WTC11 (cell line): ENCODE measurements at regions not wholly inside any gene's neighbourhood (a gene's known extent, or its start where the extent isn't known, plus 50 kb on each side); places are given as distances from the start of the nearest gene placed in this dataset.

ENCODE experiments used
- ATAC-seq: fragments of 200-7000 bp; cut with Tn5 transposase; 2 replicates; pipeline ENCODE4 v1.10.0; 2021; ENCODE audit warnings: mild to moderate bottlenecking, moderate library complexity
- CTCF ChIA-PET: fragments of 300-600 bp; sonication (Branson Sonifier 250); formaldehyde crosslinking; loops from one replicate; lab custom pipeline; 2021; ENCODE audit warnings: antibody characterized with exemption; lab: Charles Lee
- POLR2A ChIA-PET: fragments of 350-600 bp; sonication (Branson Sonifier 250); formaldehyde crosslinking; loops from one replicate; lab custom pipeline; 2021; ENCODE audit warnings: antibody characterized with exemption; lab: Charles Lee
- DNase-seq: peaks from one replicate; pipeline ENCODE4 v3.0.0; 2021; ENCODE audit warnings: low spot score
- H3K27ac Mint-ChIP-seq: 2 replicates; pipeline ENCODE4 v1.8.0; 2021; ENCODE audit warnings: mixed read lengths
- H3K27me3 Mint-ChIP-seq: 2 replicates; pipeline ENCODE4 v1.8.0; 2021; ENCODE audit warnings: low read depth, mild to moderate bottlenecking, moderate library complexity, mixed read lengths
- H3K36me3 Mint-ChIP-seq: 2 replicates; pipeline ENCODE4 v1.8.0; 2021; ENCODE audit warnings: mixed read lengths
- H3K4me1 Mint-ChIP-seq: 2 replicates; pipeline ENCODE4 v1.8.0; 2022; ENCODE audit warnings: mixed read lengths
- H3K4me3 Mint-ChIP-seq: 2 replicates; pipeline ENCODE4 v1.8.0; 2021; ENCODE audit warnings: mild to moderate bottlenecking, moderate library complexity, mixed read lengths
- H3K9me3 Mint-ChIP-seq: 2 replicates; pipeline ENCODE4 v1.8.0; 2021; ENCODE audit warnings: mixed read lengths
- CBFB ChIP-seq: sonication (generic); formaldehyde crosslinking; IDR thresholded peaks from 2 replicates; pipeline ENCODE4 v1.8.1; 2022; ENCODE audit warnings: mild to moderate bottlenecking, low read depth, missing genetic modification reagents
- CDX4 ChIP-seq: fragments of 250-450 bp; sonication (Bioruptor Pico); IDR thresholded peaks from 2 replicates; pipeline ENCODE4 v1.9.0; 2021; ENCODE audit warnings: moderate library complexity, mild to moderate bottlenecking, inconsistent platforms, borderline replicate concordance
- E2F4 ChIP-seq: sonication (generic); formaldehyde crosslinking; IDR thresholded peaks from 2 replicates; pipeline ENCODE4 v1.8.1; 2022; ENCODE audit warnings: low read depth, mild to moderate bottlenecking, moderate library complexity, missing genetic modification reagents, borderline replicate concordance
- FOXK1 ChIP-seq: sonication (generic); formaldehyde crosslinking; IDR thresholded peaks from 2 replicates; pipeline ENCODE4 v1.8.0; 2022; ENCODE audit warnings: mild to moderate bottlenecking, moderate library complexity, missing genetic modification reagents
- GABPB1 ChIP-seq: sonication (generic); formaldehyde crosslinking; IDR thresholded peaks from 2 replicates; pipeline ENCODE4 v1.8.1; 2023; ENCODE audit warnings: mild to moderate bottlenecking, missing genetic modification reagents
- HMGXB4 ChIP-seq: sonication (generic); formaldehyde crosslinking; IDR thresholded peaks from 2 replicates; pipeline ENCODE4 v1.8.1; 2023; ENCODE audit warnings: mild to moderate bottlenecking, moderate library complexity, missing genetic modification reagents
- IRF2 ChIP-seq: sonication (generic); formaldehyde crosslinking; IDR thresholded peaks from 2 replicates; pipeline ENCODE4 v1.8.0; 2022; ENCODE audit warnings: low read depth, missing genetic modification reagents, borderline replicate concordance
- JAZF1 ChIP-seq: fragments of 250-450 bp; sonication (Bioruptor Pico); IDR thresholded peaks from 2 replicates; pipeline ENCODE4 v1.9.0; 2021; ENCODE audit warnings: moderate library complexity, mild to moderate bottlenecking, inconsistent platforms
- MLX ChIP-seq: sonication (generic); formaldehyde crosslinking; IDR thresholded peaks from 2 replicates; pipeline ENCODE4 v1.8.1; 2023; ENCODE audit warnings: mild to moderate bottlenecking, missing genetic modification reagents, moderate library complexity
- PRDM15 ChIP-seq: sonication (generic); formaldehyde crosslinking; IDR thresholded peaks from 2 replicates; pipeline ENCODE4 v1.8.0; 2022; ENCODE audit warnings: missing genetic modification reagents
- RELA ChIP-seq: sonication (generic); formaldehyde crosslinking; IDR thresholded peaks from 2 replicates; pipeline ENCODE4 v1.8.1; 2022; ENCODE audit warnings: missing genetic modification reagents, mild to moderate bottlenecking, borderline replicate concordance
- SMAD3 ChIP-seq: sonication (generic); formaldehyde crosslinking; IDR thresholded peaks from 2 replicates; pipeline ENCODE4 v1.8.0; 2022; ENCODE audit warnings: missing genetic modification reagents, mild to moderate bottlenecking, borderline replicate concordance
- SP1 ChIP-seq: sonication (generic); formaldehyde crosslinking; conservative IDR thresholded peaks from 2 replicates; pipeline ENCODE4 v1.8.1; 2022; ENCODE audit warnings: missing genetic modification reagents
- STAT6 ChIP-seq: sonication (generic); formaldehyde crosslinking; conservative IDR thresholded peaks from 2 replicates; pipeline ENCODE4 v1.8.1; 2023; ENCODE audit warnings: mild to moderate bottlenecking, low read depth, missing genetic modification reagents, moderate library complexity
- USF2 ChIP-seq: sonication (generic); formaldehyde crosslinking; IDR thresholded peaks from 2 replicates; pipeline ENCODE4 v1.8.1; 2023; ENCODE audit warnings: mild to moderate bottlenecking, missing genetic modification reagents, moderate library complexity
- ZNF263 ChIP-seq: sonication (generic); formaldehyde crosslinking; IDR thresholded peaks from 2 replicates; pipeline ENCODE4 v1.8.1; 2022; ENCODE audit warnings: low read depth, mild to moderate bottlenecking, moderate library complexity, missing genetic modification reagents

GRCh38 chr4:18138076-18138665 lies 116.6 kb upstream of the LCORL start:
- POLR2A ChIA-PET: interaction anchor here (0.5 kb wide), 1 partner anchor 101 kb away, joined by 3 read pairs; no protein-coding TSS in a partner anchor
- peaks cover 3% of the 10 kb centered on the region; the same call in 1 of the 2 replicates for H3K36me3 Mint-ChIP-seq
- H3K9me3 Mint-ChIP-seq: peaks cover 26% of the 10 kb centered on the region
- ATAC-seq (no peak), DNase-seq (no peak)
- TF ChIP-seq CDX4 (CRISPR knock-in tag) (no peak), FOXK1 (CRISPR knock-in tag) (no peak), RELA (CRISPR knock-in tag) (no peak), PRDM15 (CRISPR knock-in tag) (no peak), E2F4 (CRISPR knock-in tag) (no peak), HMGXB4 (CRISPR knock-in tag) (no peak), IRF2 (CRISPR knock-in tag) (no peak), ZNF263 (CRISPR knock-in tag) (no peak), SP1 (no peak), STAT6 (CRISPR knock-in tag) (no peak), USF2 (no peak), CBFB (CRISPR knock-in tag) (no peak), JAZF1 (CRISPR knock-in tag) (no peak), GABPB1 (CRISPR knock-in tag) (no peak), MLX (no peak), SMAD3 (CRISPR knock-in tag) (no peak)
- H3K4me3 Mint-ChIP-seq: no peak overlapping the region
- CTCF ChIA-PET: no interaction called here
- no peaks in the 10 kb centered on the region for H3K27me3 Mint-ChIP-seq
- no peak overlapping the region for H3K27ac Mint-ChIP-seq
- H3K4me1 Mint-ChIP-seq: no peaks in the 10 kb centered on the region
